NCI-H526 treated with DMSO at 0.1 percent for 48 hours (cell line): ENCODE measurements at regions not wholly inside any gene's neighbourhood (a gene's known extent, or its start where the extent isn't known, plus 50 kb on each side); places are given as distances from the start of the nearest gene placed in this dataset.

Source experiments
- DNase-seq: peaks from one replicate; lab custom pipeline; 2025; lab: John Stamatoyannopoulos, UW

DNA sequence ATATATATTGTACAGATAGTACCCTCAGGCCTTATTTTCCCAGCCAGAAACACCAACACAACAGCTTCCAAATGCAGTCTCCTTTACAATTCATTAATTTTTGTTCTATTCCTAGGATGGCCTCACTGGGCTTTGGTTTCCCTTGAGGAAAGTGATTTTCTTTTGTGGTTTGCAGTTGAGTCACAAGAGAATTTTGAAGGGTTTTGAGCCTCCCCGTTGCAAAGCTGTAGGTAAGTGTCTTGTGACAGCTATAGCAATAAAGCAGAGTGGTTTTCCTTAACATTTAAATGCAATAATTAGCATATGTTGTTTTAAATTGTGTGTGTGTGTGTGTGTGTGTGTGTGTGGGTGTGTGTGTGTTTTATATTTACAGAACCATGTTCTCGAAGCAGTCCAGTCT is 54.1 kb upstream of the WDR17 start:
- no peak for DNase-seq

DNA sequence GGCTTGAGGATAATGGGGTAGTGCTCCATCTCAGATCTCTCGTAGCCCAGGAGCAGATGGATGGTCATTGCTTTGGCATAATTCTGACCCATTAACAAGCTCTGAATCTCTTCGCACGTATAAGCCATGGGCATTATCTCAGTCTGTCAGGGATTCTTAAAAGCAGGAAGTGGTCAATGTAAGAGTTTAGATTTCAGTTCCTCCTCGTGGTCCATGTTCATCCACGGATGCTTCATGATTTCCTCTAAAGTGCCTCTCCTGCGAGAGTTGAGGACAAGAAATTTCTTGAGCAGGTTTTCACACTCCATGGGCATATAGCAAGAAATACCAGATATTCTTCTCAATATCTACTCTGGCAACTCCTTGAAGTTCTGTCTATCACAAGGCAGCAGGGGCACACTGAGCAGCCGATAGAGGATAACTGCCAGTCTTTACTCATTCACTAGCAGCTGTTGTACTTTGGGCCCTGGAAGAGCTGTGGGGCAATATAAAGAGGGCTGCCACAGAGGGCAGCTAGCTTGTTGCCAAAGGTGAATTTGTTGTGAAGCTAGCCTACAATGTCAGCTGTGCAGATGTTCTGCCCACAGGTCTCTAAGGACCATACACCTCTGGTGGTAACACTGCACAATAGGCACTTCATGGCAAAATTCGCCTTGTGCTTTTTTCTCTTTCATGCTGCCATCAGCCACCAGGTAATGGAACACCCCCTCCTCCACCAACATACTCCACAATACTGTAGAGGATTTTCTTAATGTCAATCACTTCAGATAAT is 52.0 kb upstream of the WDR17 start:
- DNase-seq, result no peak

DNA sequence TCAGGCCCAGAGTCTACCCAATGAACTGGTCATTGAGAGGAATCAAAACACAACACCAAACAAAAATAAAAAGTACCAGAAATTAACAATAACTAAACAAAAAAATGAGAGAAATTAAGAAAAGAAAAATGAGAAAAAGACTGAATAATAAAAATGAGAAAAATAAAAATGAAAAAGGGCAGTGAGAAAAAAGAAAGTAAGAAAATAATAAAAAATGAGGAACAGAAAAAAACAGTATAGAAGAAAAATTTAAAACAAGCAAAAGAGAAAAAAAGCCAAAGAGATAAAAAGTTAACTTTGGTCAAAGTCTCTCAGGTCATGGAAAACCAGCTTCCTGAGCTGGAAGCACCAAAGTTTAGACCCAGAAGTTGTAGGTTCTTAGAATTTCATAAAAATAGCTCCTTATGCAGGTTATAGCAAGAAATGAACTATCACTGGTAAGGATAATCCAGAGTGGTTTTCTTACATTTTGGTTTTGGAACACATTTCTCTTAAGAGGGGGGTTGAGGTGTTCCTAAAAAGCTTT is 51.0 kb upstream of the WDR17 start:
- DNase-seq, result no peak
